ENCODE measurements at regions not wholly inside any gene's neighbourhood (a gene's known extent, or its start where the extent isn't known, plus 50 kb on each side); places are given as distances from the start of the nearest gene placed in this dataset.

GRCh38 chr3:43926055-43926454, 235.3 kb downstream of the ABHD5 start:
- Histone ChIP-seq H4K20me1 (ENCODE audit: insufficient read depth, low read length, poor library complexity, severe bottlenecking) (no peaks in the 10 kb centered on the region), H3K36me3 (ENCODE audit: insufficient read depth, low read length) (no peaks in the 10 kb centered on the region), H3K27me3 (ENCODE audit: insufficient read depth, low read length, poor library complexity, severe bottlenecking) (no peaks in the 10 kb centered on the region), H3K9me3 (ENCODE audit: insufficient read depth, low read depth, low read length) (no peaks in the 10 kb centered on the region), H3K79me2 (ENCODE audit: insufficient read depth, low read length) (no peaks in the 10 kb centered on the region), H3K9me2 (replicated peaks; ENCODE audit: low read depth, low read length) (no peaks in the 10 kb centered on the region), H3F3A (ENCODE audit: low read depth) (no peaks in the 10 kb centered on the region), H2AFZ (ENCODE audit: low read length) (no peak overlapping the region), H3K4me1 (ENCODE audit: insufficient read depth, low read length, poor library complexity, severe bottlenecking) (peaks cover 4% of the 10 kb centered on the region), H3K4me3 (ENCODE audit: low read length, poor library complexity, severe bottlenecking) (no peak overlapping the region), H3K9ac (ENCODE audit: low read depth, low read length, poor library complexity, severe bottlenecking) (no peak overlapping the region), H3K4me2 (ENCODE audit: low read depth, low read length, poor library complexity, severe bottlenecking) (no peak overlapping the region)
- TF ChIP-seq EZH2phosphoT487 (IDR thresholded peaks at IDR 0.05; ENCODE audit: borderline replicate concordance) (no peak), CTCF (conservative IDR thresholded peaks at IDR 0.05; ENCODE audit: low read length) (no peak)

GRCh38 chr3:43932921-43933320, 242.2 kb downstream of the ABHD5 start:
- Histone ChIP-seq H3K4me1 (ENCODE audit: insufficient read depth, low read length, poor library complexity, severe bottlenecking) (no peaks in the 10 kb centered on the region), H3K9ac (ENCODE audit: low read depth, low read length, poor library complexity, severe bottlenecking) (no peak overlapping the region), H3F3A (ENCODE audit: low read depth) (no peaks in the 10 kb centered on the region), H3K4me3 (ENCODE audit: low read length, poor library complexity, severe bottlenecking) (no peak overlapping the region), H3K36me3 (ENCODE audit: insufficient read depth, low read length) (no peaks in the 10 kb centered on the region), H3K4me2 (ENCODE audit: low read depth, low read length, poor library complexity, severe bottlenecking) (no peak overlapping the region), H2AFZ (ENCODE audit: low read length) (no peak overlapping the region), H4K20me1 (ENCODE audit: insufficient read depth, low read length, poor library complexity, severe bottlenecking) (no peaks in the 10 kb centered on the region), H3K27me3 (ENCODE audit: insufficient read depth, low read length, poor library complexity, severe bottlenecking) (no peaks in the 10 kb centered on the region), H3K9me2 (replicated peaks; ENCODE audit: low read depth, low read length) (no peaks in the 10 kb centered on the region), H3K9me3 (ENCODE audit: insufficient read depth, low read depth, low read length) (no peaks in the 10 kb centered on the region), H3K79me2 (ENCODE audit: insufficient read depth, low read length) (no peaks in the 10 kb centered on the region)
- TF ChIP-seq EZH2phosphoT487 (IDR thresholded peaks at IDR 0.05; ENCODE audit: borderline replicate concordance) (no peak), CTCF (conservative IDR thresholded peaks at IDR 0.05; ENCODE audit: low read length) (no peak)

GRCh38 chr3:43948013-43948412, 257.3 kb downstream of the ABHD5 start:
- no peaks in the 10 kb centered on the region for H3K9me3 ChIP-seq (ENCODE audit: insufficient read depth, low read depth, low read length)
- TF ChIP-seq EZH2phosphoT487 (IDR thresholded peaks at IDR 0.05; ENCODE audit: borderline replicate concordance) (no peak), CTCF (conservative IDR thresholded peaks at IDR 0.05; ENCODE audit: low read length) (no peak)
- H3K4me1 ChIP-seq (ENCODE audit: insufficient read depth, low read length, poor library complexity, severe bottlenecking): peaks cover 41% of the 10 kb centered on the region
- H3K9me2 ChIP-seq (replicated peaks; ENCODE audit: low read depth, low read length): no peaks in the 10 kb centered on the region
- peak overlapping the region; percentile 44 for H3K4me2 ChIP-seq (ENCODE audit: low read depth, low read length, poor library complexity, severe bottlenecking)
- no peaks in the 10 kb centered on the region for H4K20me1 ChIP-seq (ENCODE audit: insufficient read depth, low read length, poor library complexity, severe bottlenecking)
- no peak overlapping the region for H3K4me3 ChIP-seq (ENCODE audit: low read length, poor library complexity, severe bottlenecking)
- H3K79me2 ChIP-seq (ENCODE audit: insufficient read depth, low read length): no peaks in the 10 kb centered on the region
- no peaks in the 10 kb centered on the region for H3F3A ChIP-seq (ENCODE audit: low read depth)
- H3K36me3 ChIP-seq (ENCODE audit: insufficient read depth, low read length): no peaks in the 10 kb centered on the region
- H3K27me3 ChIP-seq (ENCODE audit: insufficient read depth, low read length, poor library complexity, severe bottlenecking): no peaks in the 10 kb centered on the region
- no peak overlapping the region for H3K9ac ChIP-seq (ENCODE audit: low read depth, low read length, poor library complexity, severe bottlenecking)
- peak overlapping the region; percentile 79 for H2AFZ ChIP-seq (ENCODE audit: low read length)

All from Loucy (cell line).